SK-N-SH treated with all-trans-retinoic acid at 6 μM for 48 hours (cell line): ENCODE measurements at regions not wholly inside any gene's neighbourhood (a gene's known extent, or its start where the extent isn't known, plus 50 kb on each side); places are given as distances from the start of the nearest gene placed in this dataset.

Source experiments
- ATAC-seq: fragments of 200-7000 bp; cut with Tn5 transposase; 3 replicates; pipeline ENCODE4 v1.9.1; 2020; ENCODE audit warnings: mild to moderate bottlenecking, moderate library complexity
- ARNTL ChIP-seq: fragments of 450-650 bp; formaldehyde crosslinking; IDR thresholded peaks from 2 replicates; pipeline ENCODE4 v1.5.0; 2020; ENCODE audit warnings: low read depth, mild to moderate bottlenecking, moderate library complexity, borderline replicate concordance
- BACH2 ChIP-seq: fragments of 250-450 bp; sonication (Bioruptor Pico); IDR thresholded peaks from 2 replicates; pipeline ENCODE4 v1.9.0; 2021; ENCODE audit warnings: mild to moderate bottlenecking, borderline replicate concordance
- CREB5 ChIP-seq: fragments of 250-450 bp; sonication (Bioruptor Pico); IDR thresholded peaks from 2 replicates; pipeline ENCODE4 v1.5.1; 2020; ENCODE audit warnings: low read depth, mild to moderate bottlenecking, moderate library complexity
- CSDC2 ChIP-seq: fragments of 250-450 bp; sonication (Bioruptor Pico); IDR thresholded peaks from 2 replicates; pipeline ENCODE4 v1.5.0; 2020; ENCODE audit warnings: mild to moderate bottlenecking, moderate library complexity
- ESRRG ChIP-seq: fragments of 250-450 bp; sonication (Bioruptor Pico); IDR thresholded peaks from 2 replicates; pipeline ENCODE4 v1.6.1; 2021; ENCODE audit warnings: mild to moderate bottlenecking
- GLIS3 ChIP-seq: fragments of 250-450 bp; sonication (Bioruptor Pico); IDR thresholded peaks from 2 replicates; pipeline ENCODE4 v1.5.0; 2020; ENCODE audit warnings: mild to moderate bottlenecking, moderate library complexity
- ISL1 ChIP-seq: fragments of 250-450 bp; sonication (Bioruptor Pico); IDR thresholded peaks from 2 replicates; pipeline ENCODE4 v2.1.2; 2022; ENCODE audit warnings: mild to moderate bottlenecking, moderate library complexity
- OSR1 ChIP-seq: fragments of 250-450 bp; sonication (Bioruptor Pico); IDR thresholded peaks from 2 replicates; pipeline ENCODE4 v1.8.0; 2022; ENCODE audit warnings: moderate library complexity, mild to moderate bottlenecking, inconsistent platforms
- PPARA ChIP-seq: fragments of 250-450 bp; sonication (Bioruptor Pico); IDR thresholded peaks from 2 replicates; pipeline ENCODE4 v1.5.0; 2020; ENCODE audit warnings: mild to moderate bottlenecking, borderline replicate concordance
- RARB ChIP-seq: fragments of 250-450 bp; sonication (Bioruptor Pico); IDR thresholded peaks from 2 replicates; pipeline ENCODE4 v1.8.0; 2021; ENCODE audit warnings: mild to moderate bottlenecking, moderate library complexity
- SNAI2 ChIP-seq: fragments of 250-450 bp; sonication (Bioruptor Pico); IDR thresholded peaks from 2 replicates; pipeline ENCODE4 v1.5.0; 2020; ENCODE audit warnings: mild to moderate bottlenecking, moderate library complexity
- TCF4 ChIP-seq: fragments of 250-450 bp; sonication (Bioruptor Pico); IDR thresholded peaks from 2 replicates; pipeline ENCODE4 v1.8.0; 2021; ENCODE audit warnings: mild to moderate bottlenecking, moderate library complexity, borderline replicate concordance
- TOX ChIP-seq: fragments of 250-450 bp; sonication (Bioruptor Pico); IDR thresholded peaks from 2 replicates; pipeline ENCODE4 v1.8.0; 2021; ENCODE audit warnings: mild to moderate bottlenecking, moderate library complexity, borderline replicate concordance
- TSHZ2 ChIP-seq: fragments of 250-450 bp; sonication (Bioruptor Pico); IDR thresholded peaks from 2 replicates; pipeline ENCODE4 v1.5.0; 2020; ENCODE audit warnings: mild to moderate bottlenecking, moderate library complexity
- ZC3H10 ChIP-seq: fragments of 250-450 bp; sonication (Bioruptor Pico); IDR thresholded peaks from 2 replicates; pipeline ENCODE4 v1.5.1; 2021; ENCODE audit warnings: mild to moderate bottlenecking, moderate library complexity
- ZFP3 ChIP-seq: fragments of 250-450 bp; sonication (Bioruptor Pico); IDR thresholded peaks from 2 replicates; pipeline ENCODE4 v1.5.0; 2020; ENCODE audit warnings: mild to moderate bottlenecking, moderate library complexity
- ZNF565 ChIP-seq: fragments of 450-650 bp; formaldehyde crosslinking; conservative IDR thresholded peaks from 2 replicates; pipeline ENCODE4 v1.5.0; 2020; ENCODE audit warnings: low read depth, mild to moderate bottlenecking, moderate library complexity
- ZNF70 ChIP-seq: fragments of 450-650 bp; formaldehyde crosslinking; IDR thresholded peaks from 2 replicates; pipeline ENCODE4 v1.5.0; 2020; ENCODE audit warnings: mild to moderate bottlenecking, moderate library complexity
- TF ChIP-seq, protein P1 (sequence below): fragments of 250-450 bp; sonication (Bioruptor Pico); IDR thresholded peaks from 2 replicates; pipeline ENCODE4 v1.8.0; 2020; ENCODE audit warnings: mild to moderate bottlenecking, moderate library complexity, borderline replicate concordance

DNA sequence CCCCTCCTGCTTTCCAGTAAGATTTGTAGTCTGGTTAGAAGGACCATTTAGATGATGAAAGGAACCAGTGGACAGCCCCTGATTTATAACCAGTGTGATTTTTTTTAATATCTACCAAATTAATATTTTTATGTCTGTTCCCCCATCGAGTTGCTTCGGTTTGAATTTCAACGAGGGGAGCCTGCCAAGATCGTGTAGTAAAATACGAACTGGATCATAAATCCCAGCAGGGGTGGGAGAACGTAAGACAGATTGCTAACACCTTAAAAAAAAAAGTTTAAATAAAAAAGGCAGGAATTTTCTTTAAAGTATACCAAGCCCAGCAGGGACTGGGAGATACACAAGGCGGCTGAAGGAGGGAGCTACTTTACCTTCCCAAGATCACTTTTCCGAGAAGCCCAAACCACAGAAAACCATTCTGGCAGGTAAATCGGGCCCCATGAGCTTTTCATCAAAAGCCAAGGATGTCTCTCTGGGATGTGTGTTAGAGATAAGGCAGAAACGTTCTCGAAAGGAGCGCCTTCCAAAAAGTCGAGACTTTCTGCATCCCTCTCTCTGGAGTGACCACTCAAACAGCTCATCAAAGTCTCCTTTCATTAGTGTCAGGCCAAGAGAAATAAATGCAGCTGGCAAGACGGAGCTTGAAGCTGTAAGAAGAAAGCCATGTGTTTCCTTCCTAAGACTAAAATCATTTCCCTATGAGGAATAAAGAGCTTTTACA lies 270.5 kb upstream of the NFE2L3 start:
- TF ChIP-seq CREB5 (CRISPR knock-in tag), result no peak
- TF ChIP-seq ZNF70 (CRISPR knock-in tag), result no peak
- TF ChIP-seq TCF4 (CRISPR knock-in tag), result no peak
- no peak for TF ChIP-seq SNAI2 (CRISPR knock-in tag)
- no peak for ATAC-seq

DNA sequence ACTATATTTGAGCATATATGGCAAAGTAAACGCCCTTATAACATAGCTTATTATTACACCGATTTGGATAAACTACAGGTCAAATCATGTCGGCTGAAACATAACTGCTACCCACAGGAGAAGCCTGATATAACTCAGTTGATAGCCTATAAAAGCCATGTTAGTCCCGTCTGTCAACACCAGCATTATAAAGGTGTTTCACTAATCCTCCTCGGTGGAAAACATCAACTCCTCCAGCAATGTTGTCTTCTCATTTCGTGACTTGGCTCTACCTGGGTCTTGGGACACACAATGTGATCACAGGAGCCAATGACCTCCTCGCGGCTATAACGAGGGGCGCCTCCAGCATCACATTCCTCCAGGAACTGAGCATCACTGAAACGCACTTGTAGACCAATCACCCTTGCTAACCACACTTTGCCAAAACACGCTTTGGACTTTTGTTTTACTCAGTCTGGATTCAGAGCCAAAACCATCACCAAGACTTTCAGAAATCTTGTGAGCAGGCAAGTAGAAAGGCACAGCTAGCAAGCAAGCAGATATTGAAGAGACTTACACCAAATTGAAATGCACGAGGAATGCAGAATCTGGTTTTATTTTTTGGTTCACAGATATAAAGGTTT lies 269.7 kb upstream of the NFE2L3 start:
- ATAC-seq, result no peak
- TF ChIP-seq OSR1 (CRISPR knock-in tag) (no peak), PPARA (CRISPR knock-in tag) (no peak), SNAI2 (CRISPR knock-in tag) (no peak), CSDC2 (CRISPR knock-in tag) (no peak), ARNTL (CRISPR knock-in tag) (no peak), ZFP3 (CRISPR knock-in tag) (no peak), ESRRG (CRISPR knock-in tag) (no peak), TOX (CRISPR knock-in tag) (no peak), CREB5 (CRISPR knock-in tag) (no peak), ISL1 (CRISPR knock-in tag) (no peak), RARB (no peak), ZNF70 (CRISPR knock-in tag) (no peak), ZNF565 (CRISPR knock-in tag) (no peak), ZC3H10 (CRISPR knock-in tag) (no peak), BACH2 (CRISPR knock-in tag) (no peak), TSHZ2 (CRISPR knock-in tag) (no peak), GLIS3 (CRISPR knock-in tag) (no peak)
- TF ChIP-seq, protein P1, sequence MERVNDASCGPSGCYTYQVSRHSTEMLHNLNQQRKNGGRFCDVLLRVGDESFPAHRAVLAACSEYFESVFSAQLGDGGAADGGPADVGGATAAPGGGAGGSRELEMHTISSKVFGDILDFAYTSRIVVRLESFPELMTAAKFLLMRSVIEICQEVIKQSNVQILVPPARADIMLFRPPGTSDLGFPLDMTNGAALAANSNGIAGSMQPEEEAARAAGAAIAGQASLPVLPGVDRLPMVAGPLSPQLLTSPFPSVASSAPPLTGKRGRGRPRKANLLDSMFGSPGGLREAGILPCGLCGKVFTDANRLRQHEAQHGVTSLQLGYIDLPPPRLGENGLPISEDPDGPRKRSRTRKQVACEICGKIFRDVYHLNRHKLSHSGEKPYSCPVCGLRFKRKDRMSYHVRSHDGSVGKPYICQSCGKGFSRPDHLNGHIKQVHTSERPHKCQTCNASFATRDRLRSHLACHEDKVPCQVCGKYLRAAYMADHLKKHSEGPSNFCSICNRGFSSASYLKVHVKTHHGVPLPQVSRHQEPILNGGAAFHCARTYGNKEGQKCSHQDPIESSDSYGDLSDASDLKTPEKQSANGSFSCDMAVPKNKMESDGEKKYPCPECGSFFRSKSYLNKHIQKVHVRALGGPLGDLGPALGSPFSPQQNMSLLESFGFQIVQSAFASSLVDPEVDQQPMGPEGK, result no peak
- TF ChIP-seq, all 23 proteins: peak for 0

DNA sequence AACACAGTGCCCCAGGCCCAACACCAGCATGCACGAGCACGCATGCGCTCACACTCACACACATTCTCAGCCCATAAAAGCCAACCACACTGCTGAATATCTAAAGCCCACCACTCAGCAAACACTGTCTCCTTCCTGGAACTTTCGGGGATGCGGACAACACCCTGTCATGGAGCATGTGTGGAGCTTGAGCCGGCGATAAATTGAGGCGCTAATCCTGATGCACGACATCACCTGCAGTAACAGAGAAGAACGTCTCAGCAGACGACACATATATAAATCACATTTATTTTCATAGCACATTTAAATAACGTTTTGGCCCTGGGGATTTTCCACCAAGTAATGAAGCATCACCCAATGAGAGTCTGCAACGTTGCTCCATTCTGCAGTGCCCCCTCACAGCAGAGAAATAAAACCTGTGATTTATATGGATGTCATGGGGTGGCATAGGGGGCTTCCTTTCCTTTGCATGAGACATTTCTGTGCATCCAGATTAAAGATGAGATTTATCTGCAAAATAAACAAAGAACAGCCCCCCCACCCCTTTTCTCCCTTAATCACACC lies 267.7 kb upstream of the NFE2L3 start:
- no peak for ATAC-seq

More for the DNA sequence above, 267.7 kb upstream of the NFE2L3 start:
- TF ChIP-seq ZC3H10 (CRISPR knock-in tag) (no peak), CREB5 (CRISPR knock-in tag) (no peak), CSDC2 (CRISPR knock-in tag) (no peak), ZNF565 (CRISPR knock-in tag) (no peak), RARB (no peak)
- TF ChIP-seq, protein P1, result no peak
